ENCODE measurements at regions not wholly inside any gene's neighbourhood (a gene's known extent, or its start where the extent isn't known, plus 50 kb on each side); places are given as distances from the start of the nearest gene placed in this dataset.
A peak's percentile ranks its signal among the peaks of the same experiment; 100 is the strongest.

DNA sequence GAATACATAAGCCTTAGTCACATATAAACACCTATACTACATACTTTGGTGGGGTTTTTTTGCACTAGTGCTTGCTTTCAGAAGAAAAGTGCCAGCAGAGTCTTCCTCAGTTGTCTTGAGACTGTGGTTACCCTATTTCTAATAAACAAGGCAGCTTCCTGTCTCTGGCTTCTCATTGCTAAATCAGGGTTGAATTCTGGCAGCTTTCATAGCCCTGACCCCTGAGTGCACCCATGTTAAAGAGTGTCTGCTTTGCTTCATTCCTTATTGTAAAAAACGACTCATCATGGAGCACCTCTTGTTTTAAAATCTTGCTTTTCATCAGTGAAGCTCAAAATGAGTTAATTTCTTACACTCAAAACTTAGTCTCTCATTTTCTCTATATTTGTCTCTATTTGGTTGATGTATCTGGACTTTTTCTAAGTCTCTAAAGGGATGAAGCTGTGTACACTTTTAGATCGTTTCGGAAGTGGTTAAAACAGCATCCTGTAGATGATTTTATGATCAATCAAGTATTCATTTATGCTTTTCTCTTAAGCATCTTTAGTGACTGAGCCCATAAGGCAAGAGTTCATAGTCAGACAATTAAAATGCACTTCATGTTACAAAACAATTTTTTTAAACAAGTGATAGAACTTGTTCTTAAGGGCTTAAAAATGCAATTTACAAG is 72.1 kb downstream of the KLF12 start:
- peak overlapping the region; percentile 75 for H3K4me3 Mint-ChIP-seq
- CTCF ChIA-PET = interaction anchor here (0.6 to 2.6 kb wide), 5 partner anchors 8 to 298 kb away, joined by 3 to 20 read pairs (median 3); no protein-coding TSS in a partner anchor
- H3K27ac Mint-ChIP-seq = peak overlapping the region; percentile 91
- peaks cover 84% of the 10 kb centered on the region for H3K4me1 Mint-ChIP-seq
- no peaks in the 10 kb centered on the region for H3K27me3 Mint-ChIP-seq
- peaks cover 43% of the 10 kb centered on the region for H3K36me3 Mint-ChIP-seq
- H3K9me3 Mint-ChIP-seq = peaks cover 12% of the 10 kb centered on the region
- peak; percentile 49 for DNase-seq

DNA sequence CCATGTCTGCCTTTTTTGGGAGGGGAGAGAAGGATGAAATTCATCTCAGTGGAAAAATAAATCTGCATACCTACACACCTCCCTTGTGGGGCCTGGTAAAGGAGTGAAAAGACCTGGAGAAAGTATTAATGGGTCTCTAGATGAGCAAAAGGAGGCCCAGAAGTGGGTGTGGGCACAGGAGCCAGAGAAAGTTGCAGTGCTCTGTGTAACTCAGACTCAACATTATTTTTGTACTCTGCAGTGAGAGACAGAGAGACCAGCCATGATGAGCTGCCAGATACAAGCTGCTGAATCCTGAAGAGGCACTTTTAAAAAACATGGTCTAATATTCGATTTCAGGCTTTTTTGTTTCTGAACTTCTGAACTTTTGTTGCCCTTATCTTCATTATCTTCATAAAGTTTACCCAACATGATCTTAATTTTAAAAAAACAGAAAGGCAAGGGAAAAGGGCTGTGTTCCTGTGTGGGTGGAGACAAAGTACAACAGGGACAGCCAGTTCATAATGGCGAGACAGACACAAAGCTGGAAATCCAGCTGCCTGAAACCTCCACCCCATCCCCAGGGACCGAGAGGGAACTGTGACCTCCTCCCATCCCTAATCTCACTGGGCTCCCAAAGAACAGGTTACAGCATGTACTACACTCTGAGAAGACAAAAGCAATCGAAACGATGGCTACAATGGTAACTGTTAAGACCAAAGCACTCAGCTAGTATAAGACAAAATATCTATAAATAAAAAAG is 77.2 kb downstream of the KLF12 start:
- Mint-ChIP-seq H3K27me3 (no peaks in the 10 kb centered on the region), H3K4me3 (no peak overlapping the region), H3K9me3 (peaks cover 7% of the 10 kb centered on the region), H3K27ac (no peak overlapping the region), H3K4me1 (peaks cover 68% of the 10 kb centered on the region), H3K36me3 (peaks cover 42% of the 10 kb centered on the region)
- CTCF ChIA-PET = no interaction called here
- no peak for DNase-seq

DNA sequence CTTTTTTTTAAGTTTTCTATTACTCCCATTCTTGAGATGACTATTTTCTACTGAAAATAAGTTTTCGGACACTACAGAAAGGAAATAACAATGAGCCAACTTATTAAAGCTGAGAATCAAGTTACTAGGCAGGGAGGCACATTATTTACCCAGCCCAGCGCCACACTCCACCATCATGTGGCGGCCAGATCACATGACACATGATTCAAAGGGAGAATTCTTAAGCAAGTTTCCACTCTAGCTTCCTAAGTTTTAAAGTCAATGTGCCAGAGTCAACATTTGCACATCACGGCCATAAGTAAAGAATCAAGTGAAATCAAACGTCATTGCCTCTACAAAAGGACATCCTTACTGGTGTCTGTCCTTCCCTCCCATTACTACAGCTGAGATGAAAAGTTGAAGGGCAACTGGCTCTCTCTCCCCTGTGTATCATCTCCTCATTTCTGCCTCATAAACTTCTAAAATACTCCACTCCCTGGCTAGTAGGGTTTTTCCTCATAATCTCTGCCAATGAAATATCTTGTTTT is 81.7 kb downstream of the KLF12 start:
- CTCF ChIA-PET = no interaction called here
- Mint-ChIP-seq H3K4me1 (peaks cover 55% of the 10 kb centered on the region), H3K4me3 (no peak overlapping the region), H3K36me3 (peaks cover 38% of the 10 kb centered on the region), H3K27ac (no peak overlapping the region), H3K27me3 (no peaks in the 10 kb centered on the region), H3K9me3 (no peaks in the 10 kb centered on the region)
- no peak for DNase-seq

GRCh38 chr13:74048756-74049155 is 85.4 kb downstream of the KLF12 start:
- Mint-ChIP-seq H3K4me1 (peaks cover 39% of the 10 kb centered on the region), H3K27ac (no peak overlapping the region)

GRCh38 chr13:74047931-74048600 is 86.1 kb downstream of the KLF12 start:
- Mint-ChIP-seq H3K9me3 (peaks cover 2% of the 10 kb centered on the region), H3K27ac (no peak overlapping the region), H3K27me3 (no peaks in the 10 kb centered on the region), H3K4me1 (peaks cover 39% of the 10 kb centered on the region), H3K36me3 (peaks cover 40% of the 10 kb centered on the region), H3K4me3 (no peak overlapping the region)
- CTCF ChIA-PET = no interaction called here
- no peak for DNase-seq

More at GRCh38 chr13:74048756-74049155, 85.4 kb downstream of the KLF12 start:
- H3K27me3 Mint-ChIP-seq = no peaks in the 10 kb centered on the region
- H3K9me3 Mint-ChIP-seq = peaks cover 2% of the 10 kb centered on the region
- no peak overlapping the region for H3K4me3 Mint-ChIP-seq
- CTCF ChIA-PET = interaction anchor here (0.7 to 0.8 kb wide), 2 partner anchors 46 to 110 kb away, joined by 3 read pairs; no protein-coding TSS in a partner anchor
- no peak for DNase-seq
- H3K36me3 Mint-ChIP-seq = peaks cover 38% of the 10 kb centered on the region

DNA sequence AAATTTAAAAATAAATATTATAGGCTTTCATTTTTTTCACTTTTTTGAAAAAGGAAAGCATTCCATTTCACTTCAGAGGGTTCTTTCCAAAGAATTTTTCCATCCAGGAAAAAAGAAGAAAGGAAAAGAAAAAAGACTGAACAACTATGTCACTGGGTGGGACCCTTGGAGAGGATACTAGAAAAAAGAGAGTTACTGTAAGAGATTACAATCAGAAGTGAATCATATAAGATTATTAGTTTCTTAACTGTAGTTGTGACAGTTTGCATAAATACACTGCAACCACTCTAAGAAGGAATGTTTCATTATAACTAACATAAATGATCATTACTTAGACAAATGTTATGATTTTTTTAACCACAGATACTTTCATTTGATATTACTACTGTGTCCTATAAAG is 87.8 kb downstream of the KLF12 start:
- H3K4me3 Mint-ChIP-seq = no peak overlapping the region
- H3K4me1 Mint-ChIP-seq = peaks cover 29% of the 10 kb centered on the region
- no peak overlapping the region for H3K27ac Mint-ChIP-seq
- DNase-seq = no peak
- peaks cover 2% of the 10 kb centered on the region for H3K9me3 Mint-ChIP-seq
- no peaks in the 10 kb centered on the region for H3K27me3 Mint-ChIP-seq
- peaks cover 33% of the 10 kb centered on the region for H3K36me3 Mint-ChIP-seq
- CTCF ChIA-PET = no interaction called here

- Mint-ChIP-seq H3K4me1 (peaks cover 24% of the 10 kb centered on the region), H3K4me3 (no peak overlapping the region), H3K27ac (no peak overlapping the region), H3K9me3 (peaks cover 2% of the 10 kb centered on the region), H3K27me3 (no peaks in the 10 kb centered on the region), H3K36me3 (peaks cover 26% of the 10 kb centered on the region)
- CTCF ChIA-PET = no interaction called here
- no peak for DNase-seq
Observed at GRCh38 chr13:74045583-74045982, 88.6 kb downstream of the KLF12 start.

GRCh38 chr13:74043237-74043636 is 91.0 kb downstream of the KLF12 start:
- Mint-ChIP-seq H3K27ac (no peak overlapping the region), H3K36me3 (peaks cover 16% of the 10 kb centered on the region), H3K4me1 (peaks cover 21% of the 10 kb centered on the region), H3K9me3 (peaks cover 2% of the 10 kb centered on the region), H3K4me3 (no peak overlapping the region), H3K27me3 (no peaks in the 10 kb centered on the region)
- no peak for DNase-seq
- CTCF ChIA-PET = no interaction called here

- Mint-ChIP-seq H3K9me3 (peaks cover under 1% of the 10 kb centered on the region), H3K27ac (no peak overlapping the region), H3K36me3 (peaks cover 17% of the 10 kb centered on the region), H3K27me3 (no peaks in the 10 kb centered on the region), H3K4me1 (peaks cover 33% of the 10 kb centered on the region), H3K4me3 (no peak overlapping the region)
- CTCF ChIA-PET = interaction anchor here (0.8 to 1.1 kb wide), 2 partner anchors 11 to 274 kb away, joined by 3 to 4 read pairs; no protein-coding TSS in a partner anchor
- DNase-seq = no peak
Observed at GRCh38 chr13:74040200-74040599, 94.0 kb downstream of the KLF12 start.

- H3K4me3 Mint-ChIP-seq = no peak overlapping the region
- H3K9me3 Mint-ChIP-seq = no peaks in the 10 kb centered on the region
- peaks cover 16% of the 10 kb centered on the region for H3K36me3 Mint-ChIP-seq
- H3K4me1 Mint-ChIP-seq = peaks cover 33% of the 10 kb centered on the region
- H3K27me3 Mint-ChIP-seq = no peaks in the 10 kb centered on the region
- CTCF ChIA-PET = no interaction called here
- DNase-seq = no peak
- no peak overlapping the region for H3K27ac Mint-ChIP-seq
Observed at GRCh38 chr13:74039667-74040066, 94.5 kb downstream of the KLF12 start.

DNA sequence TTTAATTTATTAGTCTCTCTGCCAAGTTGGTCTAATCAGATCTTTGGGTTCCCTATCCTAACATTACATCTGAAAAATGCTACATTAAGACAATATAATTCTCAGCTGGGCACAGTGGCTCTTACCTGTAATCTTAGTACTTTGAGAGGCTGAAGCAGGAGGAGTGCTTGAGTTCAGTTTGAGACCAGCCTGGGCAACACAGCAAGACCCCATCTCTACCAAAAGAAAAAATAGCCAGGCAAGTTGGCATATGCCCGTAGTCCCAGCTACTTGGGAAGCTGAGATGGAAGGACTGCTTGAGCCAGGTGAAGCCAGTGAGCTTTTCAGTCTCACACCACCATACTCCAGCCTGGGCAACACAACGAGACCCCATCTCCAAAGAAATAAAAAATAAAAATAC is 95.0 kb downstream of the KLF12 start:
- Mint-ChIP-seq H3K27ac (no peak overlapping the region), H3K4me1 (peaks cover 32% of the 10 kb centered on the region), H3K27me3 (no peaks in the 10 kb centered on the region), H3K9me3 (no peaks in the 10 kb centered on the region), H3K36me3 (peaks cover 13% of the 10 kb centered on the region), H3K4me3 (no peak overlapping the region)
- DNase-seq = no peak
- CTCF ChIA-PET = interaction anchor here (0.8 kb wide), 1 partner anchor 247 kb away, joined by 3 read pairs; no protein-coding TSS in a partner anchor

GRCh38 chr13:74037762-74038161 is 96.4 kb downstream of the KLF12 start:
- CTCF ChIA-PET = no interaction called here
- no peak for DNase-seq
- no peak overlapping the region for H3K4me3 Mint-ChIP-seq
- H3K9me3 Mint-ChIP-seq = no peaks in the 10 kb centered on the region
- H3K27ac Mint-ChIP-seq = no peak overlapping the region
- peaks cover 10% of the 10 kb centered on the region for H3K36me3 Mint-ChIP-seq
- H3K4me1 Mint-ChIP-seq = peaks cover 26% of the 10 kb centered on the region
- H3K27me3 Mint-ChIP-seq = no peaks in the 10 kb centered on the region

- CTCF ChIA-PET = no interaction called here
Observed at GRCh38 chr13:74036373-74036772, 97.8 kb downstream of the KLF12 start.

DNA sequence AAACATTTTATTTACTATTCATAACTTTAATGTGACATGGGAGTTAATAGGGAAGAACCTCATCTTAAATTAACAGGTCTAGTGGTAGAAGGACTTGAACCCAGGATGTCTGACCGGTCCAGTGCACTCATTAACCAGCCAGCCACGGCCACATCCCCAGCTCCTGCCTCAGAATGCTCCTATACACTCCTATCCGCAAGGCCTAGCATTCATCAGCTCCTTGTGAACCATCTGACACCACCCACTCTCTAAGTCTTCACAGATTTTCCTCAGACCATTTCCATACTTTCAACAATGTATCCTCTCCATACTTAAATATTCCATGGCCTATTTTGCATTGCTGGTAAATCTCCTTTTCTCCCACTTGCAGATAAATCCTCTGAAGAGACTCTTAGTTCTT is 98.3 kb downstream of the KLF12 start:
- H3K36me3 Mint-ChIP-seq = peaks cover 17% of the 10 kb centered on the region
- no peak overlapping the region for H3K4me3 Mint-ChIP-seq
- peaks cover 23% of the 10 kb centered on the region for H3K4me1 Mint-ChIP-seq
- no peaks in the 10 kb centered on the region for H3K27me3 Mint-ChIP-seq
- H3K27ac Mint-ChIP-seq = no peak overlapping the region
- DNase-seq = no peak
- H3K9me3 Mint-ChIP-seq = no peaks in the 10 kb centered on the region
- CTCF ChIA-PET = no interaction called here

More at GRCh38 chr13:74036373-74036772, 97.8 kb downstream of the KLF12 start:
- Mint-ChIP-seq H3K4me3 (no peak overlapping the region), H3K9me3 (no peaks in the 10 kb centered on the region), H3K27me3 (no peaks in the 10 kb centered on the region), H3K4me1 (peaks cover 26% of the 10 kb centered on the region), H3K36me3 (peaks cover 14% of the 10 kb centered on the region), H3K27ac (no peak overlapping the region)
- DNase-seq = no peak

All from activated naive CD4-positive, alpha-beta T cell treated with anti-CD3 and anti-CD28 coated beads, Interleukin-2, amount 10 ng/mL, durations not matched to agents 7 days and 5 days (primary cell).